Stomach (tissue), 8 donors: ENCODE measurements at regions not wholly inside any gene's neighbourhood (a gene's known extent, or its start where the extent isn't known, plus 50 kb on each side); places are given as distances from the start of the nearest gene placed in this dataset.

Source experiments
- DNase-seq, 2 donors: peaks; one replicate each; pipeline versions ENCODE4 v3.0.0 to v3.0.0-alpha.2; 2013 to 2019
- H3K27ac ChIP-seq, 5 donors: fragments of 200-600 bp in 4 of 5; sonication (generic) in 4 of 5; one replicate each; pipeline ENCODE4 v1.5.1; 2013 to 2019; ENCODE audit warnings: mild to moderate bottlenecking in 1 of 5, moderate library complexity in 1 of 5
- H3K27me3 ChIP-seq, 3 donors: fragments of 200-600 bp; sonication (generic); one replicate each; pipeline ENCODE4 v1.5.1; 2017 to 2019; ENCODE audit warnings: mixed run types in 1 of 3
- H3K36me3 ChIP-seq, 4 donors: fragments of 200-600 bp; sonication (generic); 1 replicate in 3 of 4; 2 replicates in 1 of 4; pipeline ENCODE4 v1.5.1; 2016 to 2019
- H3K4me1 ChIP-seq, 4 donors: fragments of 200-600 bp; sonication (generic); one replicate each; pipeline ENCODE4 v1.5.1; 2016 to 2019
- H3K4me3 ChIP-seq, 4 donors: fragments of 200-600 bp; sonication (generic) in 3 of 4; one replicate each; pipeline ENCODE4 v1.5.1; 2016 to 2019; ENCODE audit warnings: mild to moderate bottlenecking in 1 of 4
- H3K9me3 ChIP-seq, 4 donors: fragments of 200-600 bp; sonication (generic); one replicate each; pipeline ENCODE4 v1.5.1; 2016 to 2019
- EP300 ChIP-seq: sonication (generic); formaldehyde crosslinking; IDR thresholded peaks from one replicate; pipeline ENCODE4 v1.6.1; 2017; ENCODE audit warnings: antibody characterized with exemption
- POLR2A ChIP-seq, 4 donors: fragments of 450-650 bp; IDR thresholded peaks; one replicate each; pipeline ENCODE4 v1.6.1; 2016; ENCODE audit warnings: antibody characterized with exemption in 4 of 4, control low read depth in 2 of 4, mild to moderate bottlenecking in 1 of 4, moderate library complexity in 1 of 4
- POLR2AphosphoS5 ChIP-seq, 3 donors: sonication (generic); formaldehyde crosslinking; IDR thresholded peaks; one replicate each; pipeline ENCODE4 v1.6.1; 2016; ENCODE audit warnings: antibody characterized with exemption in 3 of 3
- WGBS, 5 donors: extraction: QIAGEN DNeasy Blood & Tissue Kit in 3 of 5; methylation state at CpG; one replicate each; pipeline versions ENCODE4 v1.1.5 to v1.1.7; 2013 to 2018; 5-methylcytosine and 5-hydroxymethylcytosine counted together
- intact Hi-C: fragments of 100-400 bp; cut with DNase I; formaldehyde crosslinking; loops from one replicate; pipeline ENCODE4 v1.15.1; 2023; ENCODE audit warnings: low total_unique reads
- TF ChIP-seq, protein P1 (sequence below), 7 experiments: fragments of 450-650 bp in 4 of 7; fragments of 200-600 bp in 3 of 7; sonication (generic) in 3 of 7; IDR thresholded peaks; one replicate each; pipeline ENCODE4 v1.5.1; 2016 to 2019; ENCODE audit warnings: antibody characterized with exemption in 7 of 7, control low read depth in 2 of 7, mild to moderate bottlenecking in 1 of 7
- donor health status: healthy with polysubstance abuse.
- donor health status: Bipolar disorder and iron deficiency.
- donor health status: healthy.

DNA sequence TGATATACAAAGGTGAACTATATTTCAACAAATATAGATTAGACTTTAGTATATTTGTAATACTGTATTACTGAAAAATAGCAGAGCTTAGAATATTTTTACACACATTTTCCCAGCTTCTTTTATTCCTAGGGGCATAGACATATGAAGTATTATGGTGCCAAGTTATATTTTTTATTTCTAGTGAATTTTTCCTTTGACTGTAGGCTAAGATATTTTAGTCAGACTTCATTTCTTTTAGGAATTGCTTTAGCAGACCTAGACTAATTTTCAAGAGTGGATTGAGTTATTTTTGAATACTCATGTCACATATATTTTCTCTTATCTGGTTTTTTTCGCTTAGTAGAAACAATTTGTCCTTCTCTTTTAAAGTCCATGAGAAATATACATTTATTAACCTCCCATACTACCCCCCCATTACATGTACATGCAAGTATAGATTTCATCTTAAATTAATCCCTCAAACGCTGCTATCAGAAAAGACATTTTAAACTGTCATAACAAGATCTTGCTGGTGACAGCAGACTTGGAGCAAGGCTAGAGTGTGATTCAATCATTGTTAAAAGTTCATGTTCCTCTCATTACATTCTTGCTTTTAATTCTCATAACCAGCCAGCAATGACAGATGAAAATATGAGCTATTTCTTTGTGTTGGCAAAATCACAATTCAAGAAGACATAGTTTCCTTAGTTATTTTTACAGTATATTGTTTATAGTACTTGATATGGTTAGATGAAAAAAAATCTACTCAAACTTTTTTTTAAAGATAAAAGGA lies 456.1 kb downstream of the AEBP2 start:
- H3K4me1 ChIP-seq = no peaks in the 10 kb centered on the region
- no peaks in the 10 kb centered on the region for H3K27me3 ChIP-seq
- no peak overlapping the region for H3K4me3 ChIP-seq
- H3K36me3 ChIP-seq = no peaks in the 10 kb centered on the region
- no peak overlapping the region for H3K27ac ChIP-seq
- peaks cover 0 to 4% (median 0%) of the 10 kb centered on the region in 4 donors for H3K9me3 ChIP-seq
- no peak for DNase-seq
- intact Hi-C loops = no loop called here
- WGBS, 5 donors = 58 to 74% (median 64%) methylated on average over 2 of the region's 2 CpGs
- TF ChIP-seq, protein P1, sequence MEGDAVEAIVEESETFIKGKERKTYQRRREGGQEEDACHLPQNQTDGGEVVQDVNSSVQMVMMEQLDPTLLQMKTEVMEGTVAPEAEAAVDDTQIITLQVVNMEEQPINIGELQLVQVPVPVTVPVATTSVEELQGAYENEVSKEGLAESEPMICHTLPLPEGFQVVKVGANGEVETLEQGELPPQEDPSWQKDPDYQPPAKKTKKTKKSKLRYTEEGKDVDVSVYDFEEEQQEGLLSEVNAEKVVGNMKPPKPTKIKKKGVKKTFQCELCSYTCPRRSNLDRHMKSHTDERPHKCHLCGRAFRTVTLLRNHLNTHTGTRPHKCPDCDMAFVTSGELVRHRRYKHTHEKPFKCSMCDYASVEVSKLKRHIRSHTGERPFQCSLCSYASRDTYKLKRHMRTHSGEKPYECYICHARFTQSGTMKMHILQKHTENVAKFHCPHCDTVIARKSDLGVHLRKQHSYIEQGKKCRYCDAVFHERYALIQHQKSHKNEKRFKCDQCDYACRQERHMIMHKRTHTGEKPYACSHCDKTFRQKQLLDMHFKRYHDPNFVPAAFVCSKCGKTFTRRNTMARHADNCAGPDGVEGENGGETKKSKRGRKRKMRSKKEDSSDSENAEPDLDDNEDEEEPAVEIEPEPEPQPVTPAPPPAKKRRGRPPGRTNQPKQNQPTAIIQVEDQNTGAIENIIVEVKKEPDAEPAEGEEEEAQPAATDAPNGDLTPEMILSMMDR (IDR thresholded peaks at IDR 0.05) = no peak
- TF ChIP-seq POLR2AphosphoS5 (IDR thresholded peaks at IDR 0.05) (no peak), EP300 (no peak), POLR2A (IDR thresholded peaks at IDR 0.05) (no peak)

DNA sequence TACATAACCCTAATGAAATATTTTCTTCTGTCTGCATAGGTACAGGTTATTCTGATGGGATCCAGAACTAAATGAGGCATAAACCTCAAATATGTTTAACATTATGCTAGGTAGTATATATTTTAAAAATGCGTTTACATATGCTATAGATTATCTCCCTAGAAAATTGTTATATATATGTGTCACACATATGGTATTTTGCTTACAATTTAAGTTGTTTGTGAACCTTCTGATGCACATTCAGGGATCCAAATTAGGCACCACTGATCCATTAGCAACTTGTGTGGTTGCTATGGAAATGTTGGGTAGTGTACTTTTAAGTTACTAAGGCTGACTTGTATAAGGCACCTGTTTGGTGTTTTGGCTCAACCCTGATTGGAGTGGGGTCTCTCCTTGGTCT lies 456.7 kb downstream of the AEBP2 start:
- peaks cover 0 to 4% (median 0%) of the 10 kb centered on the region in 4 donors for H3K9me3 ChIP-seq
- intact Hi-C loops = no loop called here
- no peak overlapping the region for H3K4me3 ChIP-seq
- no peak overlapping the region for H3K27ac ChIP-seq
- no peaks in the 10 kb centered on the region for H3K36me3 ChIP-seq
- TF ChIP-seq EP300 (no peak), POLR2AphosphoS5 (IDR thresholded peaks at IDR 0.05) (no peak), POLR2A (IDR thresholded peaks at IDR 0.05) (no peak)
- TF ChIP-seq, protein P1 (IDR thresholded peaks at IDR 0.05) = no peak
- no peaks in the 10 kb centered on the region for H3K27me3 ChIP-seq
- peak in 1 of 2 donors; percentile 32 for DNase-seq
- 67 to 97% (median 93%) methylated on average over 1 of the region's 1 CpG for WGBS, 5 donors
- no peaks in the 10 kb centered on the region for H3K4me1 ChIP-seq

DNA sequence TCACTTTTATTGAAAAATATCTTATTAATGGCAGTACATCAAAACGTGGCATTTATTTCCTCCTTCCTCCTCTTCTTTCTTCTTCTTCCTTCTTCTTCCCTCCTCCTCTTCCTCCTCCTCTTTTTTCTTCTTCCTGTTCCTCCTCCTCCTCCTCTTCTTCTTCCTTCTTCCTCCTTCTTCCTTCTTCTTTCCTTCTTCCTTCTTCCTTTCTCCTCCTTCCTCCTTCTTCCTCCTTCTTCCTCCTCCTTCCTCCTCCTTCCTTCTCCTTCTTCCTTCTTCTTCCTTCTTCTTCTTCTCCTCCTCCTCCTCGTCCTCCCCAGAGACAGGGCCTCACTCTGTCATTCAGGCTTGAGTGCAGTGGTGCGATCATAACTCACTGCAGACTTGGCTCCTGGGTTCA lies 457.2 kb downstream of the AEBP2 start:
- no peak overlapping the region for H3K4me3 ChIP-seq
- H3K9me3 ChIP-seq = peaks cover 0 to 4% (median 0%) of the 10 kb centered on the region in 4 donors
- no peaks in the 10 kb centered on the region for H3K27me3 ChIP-seq
- WGBS, 5 donors = 62 to 78% (median 67%) methylated on average over 3 of the region's 3 CpGs
- no peak for TF ChIP-seq POLR2AphosphoS5 (IDR thresholded peaks at IDR 0.05)
- TF ChIP-seq, protein P1 (IDR thresholded peaks at IDR 0.05) = no peak
- no peak for TF ChIP-seq POLR2A (IDR thresholded peaks at IDR 0.05)
- TF ChIP-seq EP300 = no peak
- intact Hi-C loops = no loop called here
- no peaks in the 10 kb centered on the region for H3K4me1 ChIP-seq
- no peak overlapping the region for H3K27ac ChIP-seq
- no peaks in the 10 kb centered on the region for H3K36me3 ChIP-seq
- DNase-seq = no peak

DNA sequence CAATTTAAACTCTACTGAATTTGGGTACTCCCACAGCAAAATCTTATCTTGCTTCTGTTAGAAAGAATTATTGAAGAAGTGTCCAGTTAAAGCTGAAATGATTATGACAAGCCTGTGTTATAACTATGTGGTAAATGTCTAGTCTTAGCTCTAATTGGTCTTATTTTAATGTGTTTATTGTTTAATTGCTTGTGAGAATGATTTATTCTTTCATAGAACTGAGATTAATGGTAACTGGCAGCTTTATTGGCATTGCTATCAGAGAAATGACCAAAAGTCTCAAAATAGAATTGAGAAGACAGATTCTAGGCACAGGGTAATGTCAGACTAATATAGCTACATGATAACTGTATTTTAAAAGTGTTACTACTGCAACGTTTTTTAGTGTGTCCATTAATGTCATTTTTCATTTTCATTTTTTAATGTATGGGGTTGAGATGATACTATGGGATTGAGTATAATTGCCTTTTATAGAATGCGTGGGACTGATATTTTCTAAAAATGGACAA lies 458.7 kb downstream of the AEBP2 start:
- DNase-seq = no peak
- no peak for TF ChIP-seq POLR2A (IDR thresholded peaks at IDR 0.05)
- TF ChIP-seq, protein P1 (IDR thresholded peaks at IDR 0.05) = no peak
- TF ChIP-seq POLR2AphosphoS5 (IDR thresholded peaks at IDR 0.05) = no peak
- no peak for TF ChIP-seq EP300
- Histone ChIP-seq H3K9me3 (peaks cover 0 to 4% (median 0%) of the 10 kb centered on the region in 4 donors), H3K27ac (no peak overlapping the region), H3K27me3 (no peaks in the 10 kb centered on the region), H3K4me1 (no peaks in the 10 kb centered on the region), H3K4me3 (no peak overlapping the region), H3K36me3 (no peaks in the 10 kb centered on the region)
- intact Hi-C loops = no loop called here
- 54 to 74% (median 63%) methylated on average over 2 of the region's 2 CpGs for WGBS, 5 donors
